ENCODE measurements at regions not wholly inside any gene's neighbourhood (a gene's known extent, or its start where the extent isn't known, plus 50 kb on each side); places are given as distances from the start of the nearest gene placed in this dataset.

- TF ChIP-seq CTCF (IDR thresholded peaks at IDR 0.05) (peak in 3 of 7 experiments; percentile 11 to 12 (median 12)), POLR2A (IDR thresholded peaks at IDR 0.05) (no peak)
Observed at GRCh38 chr1:88549536-88549935, 134.5 kb upstream of the PKN2 start.

Measured in body of pancreas (tissue), 4 donors.